HFF-Myc (cell line): ENCODE measurements at regions not wholly inside any gene's neighbourhood (a gene's known extent, or its start where the extent isn't known, plus 50 kb on each side); places are given as distances from the start of the nearest gene placed in this dataset.
"Not testable (repeated sequence)": the region's sequence is repeated elsewhere in the genome, so short reads cannot be mapped to it uniquely, and the experiment has no call there.

Experiments used
- DNase-seq: peaks from one replicate; pipeline ENCODE4 v3.0.0-alpha.2; 2011; ENCODE audit warnings: low read depth; ENCODE audit errors: extremely low read depth
- H3K4me3 ChIP-seq: replicated peaks from 2 replicates; pipeline ENCODE4 v1.5.1; 2011; ENCODE audit warnings: low read depth, mild to moderate bottlenecking, control low read depth, low read length
- CTCF ChIP-seq: IDR thresholded peaks from 2 replicates; pipeline ENCODE4 v1.5.1; 2012; ENCODE audit warnings: mild to moderate bottlenecking, low read depth, low read length, control low read depth; ENCODE audit errors: missing control alignments

- no peak overlapping the region for H3K4me3 ChIP-seq
- TF ChIP-seq CTCF, result no peak
- DNase-seq, result no peak
Observed at GRCh38 chr1:29621826-29622435, 385.6 kb downstream of the PTPRU start.

DNA sequence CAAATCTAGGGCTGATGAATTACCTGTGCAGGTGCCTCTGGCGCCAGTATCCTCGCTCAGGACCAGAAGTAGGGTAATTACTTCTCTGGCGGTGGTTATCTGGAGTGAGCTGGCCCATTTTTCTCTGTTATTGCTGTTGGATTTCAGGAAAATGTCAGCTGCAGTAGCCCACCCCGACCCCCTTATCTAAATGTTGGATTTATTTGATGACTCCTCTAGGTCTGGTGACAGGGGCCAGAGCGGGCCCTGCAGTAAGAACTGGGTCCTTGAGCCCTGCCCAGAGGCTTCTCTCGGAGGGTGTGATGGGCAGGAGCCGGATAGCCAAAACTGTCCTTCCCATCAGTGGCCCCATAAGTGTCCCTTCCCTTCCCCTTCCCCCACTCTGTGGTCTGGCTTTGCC is 384.3 kb downstream of the PTPRU start:
- H3K4me3 ChIP-seq, result no peak overlapping the region
- no peak for TF ChIP-seq CTCF
- no peak for DNase-seq

DNA sequence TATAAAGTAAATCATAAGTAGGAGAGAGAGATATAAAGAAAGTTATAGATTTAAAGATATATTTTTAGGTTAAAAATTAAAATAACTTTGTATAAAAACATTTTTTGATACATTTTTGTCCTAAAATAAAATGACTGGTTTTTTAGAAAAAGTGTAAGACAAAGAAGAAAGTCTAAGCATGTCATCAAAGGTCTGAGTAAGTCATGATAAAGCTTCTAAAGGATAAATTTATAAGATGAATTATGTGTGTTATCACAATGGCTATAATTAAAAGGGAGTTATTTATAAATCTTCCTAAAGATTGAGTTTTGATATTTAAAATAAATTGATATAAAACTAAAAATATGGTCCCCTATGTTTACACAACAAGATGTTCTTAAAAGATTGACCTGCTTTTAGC is 370.9 kb downstream of the PTPRU start:
- no peak overlapping the region for H3K4me3 ChIP-seq
- DNase-seq, result no peak
- no peak for TF ChIP-seq CTCF

DNA sequence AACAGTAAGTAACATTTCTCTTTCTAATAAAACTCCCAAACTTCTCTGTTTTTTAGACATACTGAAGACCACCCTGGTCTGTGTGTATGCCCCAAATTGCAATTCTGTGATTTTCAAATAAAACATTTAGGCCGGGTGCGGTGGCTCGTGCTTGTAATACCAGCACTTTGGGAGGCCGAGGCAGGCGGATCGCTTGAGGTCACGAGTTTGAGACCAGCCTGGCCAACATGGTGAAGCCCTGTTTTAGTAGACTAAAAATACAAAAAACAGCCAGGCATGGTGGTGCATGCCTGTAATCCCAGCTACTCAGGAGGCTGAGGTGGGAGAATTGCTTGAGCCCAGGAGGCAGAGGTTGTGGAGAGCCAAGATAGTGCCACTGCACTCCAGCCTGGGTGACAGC is 368.5 kb downstream of the PTPRU start:
- not testable (repeated sequence) for H3K4me3 ChIP-seq, DNase-seq

GRCh38 chr1:29603622-29604021 is 367.3 kb downstream of the PTPRU start:
- H3K4me3 ChIP-seq, result no peak overlapping the region
- no peak for TF ChIP-seq CTCF
- DNase-seq, result no peak

- DNase-seq, result no peak
- no peak overlapping the region for H3K4me3 ChIP-seq
- TF ChIP-seq CTCF, result no peak
Observed at GRCh38 chr1:29602203-29602602, 365.9 kb downstream of the PTPRU start.

DNA sequence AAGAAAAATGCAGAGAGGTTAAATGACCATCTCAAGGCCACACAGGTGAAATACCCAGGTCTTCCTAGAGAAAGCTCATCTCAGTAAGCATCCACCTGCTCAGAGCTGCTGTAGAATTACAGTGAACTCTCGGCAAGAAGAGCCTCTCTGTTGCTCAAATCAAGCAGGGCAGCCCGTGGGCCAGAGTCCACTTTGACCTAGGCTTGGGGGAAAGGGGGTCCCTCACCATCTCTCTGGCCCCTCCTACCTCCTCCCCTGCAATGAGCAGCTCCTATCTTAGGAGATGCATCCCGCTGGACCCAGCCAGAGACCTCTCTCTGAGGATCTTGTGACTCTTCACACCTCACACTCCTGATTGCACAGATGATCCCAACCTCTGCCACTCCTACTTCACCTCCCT is 364.7 kb downstream of the PTPRU start:
- no peak for TF ChIP-seq CTCF
- no peak for DNase-seq
- no peak overlapping the region for H3K4me3 ChIP-seq

GRCh38 chr1:29599826-29600225 is 363.5 kb downstream of the PTPRU start:
- no peak for DNase-seq
- TF ChIP-seq CTCF, result no peak
- H3K4me3 ChIP-seq, result no peak overlapping the region
